HG03025 (cell line): ENCODE measurements at regions not wholly inside any gene's neighbourhood (a gene's known extent, or its start where the extent isn't known, plus 50 kb on each side); places are given as distances from the start of the nearest gene placed in this dataset.

Experiments used
- ATAC-seq: cut with Tn5 transposase; IDR thresholded peaks from one replicate; pipeline ENCODE4 v1.9.1; 2021; ENCODE audit warnings: mild to moderate bottlenecking, moderate library complexity; ENCODE audit not compliant: unreplicated experiment, low FRiP score

GRCh38 chr20:11366660-11367059, 551.0 kb upstream of the BTBD3 start:
- ATAC-seq: no peak

GRCh38 chr20:11368499-11368898, 549.2 kb upstream of the BTBD3 start:
- no peak for ATAC-seq

DNA sequence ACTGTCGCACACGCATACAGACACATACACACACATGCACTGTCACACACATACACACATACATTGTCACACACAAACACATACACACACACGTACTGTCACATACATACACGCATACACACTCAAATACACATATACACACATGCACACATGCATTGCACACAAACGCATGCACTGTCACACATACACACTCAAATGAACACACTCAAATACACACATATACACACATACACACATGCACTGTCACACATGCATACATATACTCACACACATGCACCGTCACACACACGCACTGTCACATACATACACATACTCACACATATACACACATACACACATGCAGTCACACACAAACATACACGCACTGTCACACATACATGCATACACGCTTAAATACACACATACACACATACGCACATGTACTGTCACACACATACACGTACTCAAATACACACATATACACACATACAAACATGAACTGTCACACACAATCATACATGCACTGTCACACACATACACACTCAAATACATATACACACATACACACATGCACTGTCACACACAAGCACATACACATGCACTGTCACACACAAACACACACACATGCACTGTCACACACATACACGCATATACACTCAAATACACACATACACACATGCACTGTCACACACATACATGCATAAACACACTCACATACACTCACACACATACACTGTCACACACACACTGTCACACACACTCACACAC, 548.6 kb upstream of the BTBD3 start:
- ATAC-seq: no peak

- ATAC-seq: no peak
These were observed 545.9 kb upstream of the BTBD3 start for GRCh38 chr20:11371831-11372230.

DNA sequence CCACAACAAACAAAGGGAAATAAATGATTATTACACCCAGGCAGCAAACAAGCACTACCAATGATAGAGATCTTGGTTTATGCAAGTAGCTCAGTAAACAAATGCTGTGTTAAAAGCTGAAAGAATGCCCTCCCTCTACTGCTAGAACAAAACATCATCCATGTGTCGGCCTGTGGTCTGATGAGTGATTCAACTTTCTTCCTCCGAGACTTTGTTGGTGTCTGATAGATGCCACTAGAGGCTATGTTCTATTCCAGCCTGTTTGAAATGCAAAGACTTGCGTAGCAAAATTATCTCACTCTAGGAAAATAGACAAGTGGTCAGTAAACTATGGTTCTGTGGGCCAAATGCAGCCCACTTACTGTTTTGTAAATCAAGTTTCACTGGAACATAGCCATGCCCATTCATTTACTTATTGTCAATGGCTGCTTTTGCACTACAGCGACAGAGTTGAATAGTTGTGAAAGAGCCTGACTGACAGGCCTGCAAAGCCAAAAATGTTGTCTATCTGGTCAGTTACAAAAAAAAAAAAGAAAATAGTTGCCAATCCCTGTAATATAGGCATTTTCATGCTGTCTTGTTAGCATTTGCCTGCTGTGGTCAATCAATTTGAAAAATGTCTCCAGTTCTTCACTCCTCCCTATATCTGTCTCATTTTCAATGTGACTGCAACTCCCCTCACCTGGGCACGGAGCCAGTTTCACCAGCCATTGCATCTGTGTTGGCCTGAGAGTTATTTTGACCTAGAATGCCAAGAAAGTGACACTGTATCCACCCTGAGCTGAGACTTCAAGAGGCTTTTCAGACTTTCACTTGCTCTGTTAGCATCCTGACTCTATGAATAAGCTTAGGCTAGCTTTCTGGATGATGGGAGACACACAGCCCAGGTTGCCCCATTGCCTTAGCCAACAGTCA, 544.6 kb upstream of the BTBD3 start:
- ATAC-seq: no peak

DNA sequence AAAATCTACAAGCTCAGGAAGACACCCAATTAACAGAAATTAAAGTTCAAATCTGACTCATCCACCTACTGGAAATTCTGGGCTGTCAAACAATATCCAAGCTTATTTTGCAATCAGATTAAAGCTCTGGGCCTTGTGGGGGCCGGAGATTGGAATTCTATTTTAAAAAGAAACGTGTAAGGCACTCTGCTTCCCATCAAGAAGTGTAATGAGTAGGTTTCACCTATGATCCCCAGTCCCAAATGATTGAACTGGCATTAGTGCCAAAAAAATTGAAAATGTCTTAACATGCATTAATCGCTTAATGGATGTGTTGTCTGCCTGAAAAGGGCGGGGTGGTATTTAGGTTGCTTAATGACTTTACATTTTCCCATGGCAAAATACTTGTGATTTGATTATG, 542.4 kb upstream of the BTBD3 start:
- no peak for ATAC-seq

GRCh38 chr20:11375966-11376365, 541.7 kb upstream of the BTBD3 start:
- ATAC-seq: no peak

DNA sequence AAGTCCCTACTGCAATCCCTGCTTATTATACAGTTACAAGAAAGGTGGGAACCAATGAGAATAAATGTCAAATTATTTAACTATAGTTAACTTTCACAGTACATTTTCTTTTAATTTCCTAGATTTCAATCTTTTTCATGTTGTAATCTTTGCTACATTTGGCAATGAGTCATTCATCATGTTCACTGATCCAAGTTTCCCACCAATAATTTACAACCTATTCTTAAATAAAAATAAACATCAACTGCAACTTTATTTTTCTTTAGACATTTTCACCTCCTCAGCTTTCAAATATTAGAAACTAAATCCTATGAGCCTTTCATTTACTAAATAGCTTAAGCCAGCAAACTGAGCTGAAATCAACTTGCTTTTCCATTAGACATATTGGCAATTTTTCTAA, 541.3 kb upstream of the BTBD3 start:
- no peak for ATAC-seq

- no peak for ATAC-seq
These were observed 540.7 kb upstream of the BTBD3 start for GRCh38 chr20:11376998-11377397.

DNA sequence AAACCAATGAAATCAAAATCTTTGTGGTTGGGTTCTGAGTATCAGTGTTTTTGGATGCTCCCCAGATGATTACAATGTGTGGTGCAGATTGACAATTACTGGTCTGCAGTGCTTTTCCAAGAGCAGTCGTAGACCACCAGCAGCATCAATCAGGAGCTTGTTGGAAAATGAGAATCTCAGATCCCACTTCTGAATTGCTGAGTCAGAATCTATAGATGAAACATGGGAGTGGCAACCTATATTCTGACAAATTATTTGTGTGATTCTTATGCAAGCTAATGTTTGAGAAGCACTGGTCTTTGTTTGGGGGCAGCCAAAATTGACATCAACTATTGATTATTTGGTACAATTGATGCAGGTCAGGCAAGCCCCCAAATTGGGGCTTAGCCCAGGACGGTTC, 539.9 kb upstream of the BTBD3 start:
- ATAC-seq: no peak

GRCh38 chr20:11378252-11378651, 539.4 kb upstream of the BTBD3 start:
- no peak for ATAC-seq

GRCh38 chr20:11379257-11380011, 538.3 kb upstream of the BTBD3 start:
- ATAC-seq: no peak

DNA sequence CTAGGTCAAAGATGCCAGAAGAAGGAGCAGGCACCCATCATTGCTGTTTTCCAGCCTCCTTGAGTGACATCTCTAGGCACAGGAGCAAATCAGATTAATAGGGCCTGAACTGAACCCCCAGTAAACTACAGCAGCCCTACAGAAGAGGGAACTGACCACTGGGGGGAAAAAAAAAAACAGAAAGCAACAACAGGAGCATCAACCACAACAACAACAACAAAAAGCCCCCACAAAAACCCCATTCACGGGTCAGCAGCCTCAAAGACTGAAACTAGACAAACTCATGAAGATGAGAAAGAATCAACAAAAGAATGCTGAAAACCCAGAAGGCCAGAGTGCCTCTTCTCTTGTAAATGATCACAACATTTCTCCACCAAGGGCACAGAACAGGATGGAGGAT, 537.4 kb upstream of the BTBD3 start:
- no peak for ATAC-seq

DNA sequence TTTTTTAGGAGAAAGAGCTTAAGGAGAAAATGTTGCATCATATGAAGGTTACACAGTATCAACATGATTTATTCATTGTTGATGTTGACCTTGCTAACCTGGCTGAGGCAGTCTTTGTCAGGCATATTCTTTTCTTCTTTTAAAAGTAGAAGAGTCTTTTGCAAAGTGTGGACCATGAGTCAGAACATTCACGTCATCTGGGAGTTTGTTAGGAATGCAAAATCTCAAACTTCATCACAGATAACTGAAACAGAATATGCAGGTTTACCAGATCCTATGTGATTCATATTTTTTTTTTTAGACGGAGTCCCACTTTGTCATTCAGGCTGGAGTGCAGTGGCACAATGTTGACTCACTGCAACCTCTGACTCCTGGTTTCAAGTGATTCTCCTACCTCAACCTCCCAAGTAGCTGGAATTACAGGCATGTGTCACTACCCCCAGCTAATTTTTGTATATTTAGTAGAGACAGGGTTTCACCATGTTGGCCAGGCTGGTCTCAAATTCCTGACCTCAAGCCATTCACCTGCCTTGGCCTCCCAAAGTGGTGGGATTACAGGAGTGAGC, 530.4 kb upstream of the BTBD3 start:
- ATAC-seq: no peak

DNA sequence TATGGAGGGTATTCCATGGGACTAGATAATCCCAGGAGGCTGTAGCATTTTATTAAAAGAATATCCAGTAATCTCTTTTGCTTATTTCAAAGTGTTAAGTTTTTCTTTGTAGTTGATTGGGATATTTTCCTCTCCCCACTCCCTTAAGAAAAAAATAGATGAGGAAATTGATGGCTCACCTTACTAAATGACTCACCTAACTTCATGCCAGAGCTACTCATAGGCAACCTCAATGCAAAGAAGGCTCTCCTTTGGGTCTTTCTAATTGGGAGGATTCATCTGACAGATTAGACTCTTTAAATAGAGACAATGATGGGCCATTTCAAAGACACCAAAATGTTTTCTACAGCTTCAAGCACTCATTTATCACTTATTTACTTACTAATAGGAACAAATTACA, 528.5 kb upstream of the BTBD3 start:
- no peak for ATAC-seq

GRCh38 chr20:11391591-11391990, 526.1 kb upstream of the BTBD3 start:
- ATAC-seq: no peak

GRCh38 chr20:11394145-11394833, 523.4 kb upstream of the BTBD3 start:
- no peak for ATAC-seq

GRCh38 chr20:11395581-11395980, 522.1 kb upstream of the BTBD3 start:
- ATAC-seq: no peak

GRCh38 chr20:11401988-11402387, 515.7 kb upstream of the BTBD3 start:
- no peak for ATAC-seq

DNA sequence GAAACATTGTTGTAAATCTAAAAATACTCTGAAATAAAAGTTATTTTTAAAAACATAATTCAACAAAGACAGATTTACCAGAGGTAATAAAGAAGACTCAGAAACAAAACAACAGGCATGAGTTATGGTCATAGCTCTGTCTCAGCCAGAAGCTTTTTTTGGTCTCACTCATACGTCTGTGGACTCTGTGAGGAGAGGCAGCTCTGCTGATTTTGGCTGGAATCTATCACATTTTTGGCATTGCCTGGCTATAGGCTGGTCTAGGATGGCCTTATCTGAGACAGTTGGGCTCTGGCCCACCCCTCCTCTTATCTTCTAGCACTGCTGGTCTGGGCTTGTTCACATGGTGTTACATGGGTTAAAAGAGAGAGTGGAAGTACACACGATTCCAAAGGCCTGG, 514.0 kb upstream of the BTBD3 start:
- no peak for ATAC-seq
